HepG2 (cell line): ENCODE measurements at regions not wholly inside any gene's neighbourhood (a gene's known extent, or its start where the extent isn't known, plus 50 kb on each side); places are given as distances from the start of the nearest gene placed in this dataset.

Source experiments
- ATAC-seq: fragments of 200-7000 bp; cut with Tn5 transposase; 3 replicates; pipeline ENCODE4 v1.9.1; 2020; ENCODE audit warnings: mild to moderate bottlenecking, moderate library complexity
- BruUV-seq: library from RNA; stranded (reverse); fragments of 400-500 nt; replicated peaks from 2 replicates; lab custom pipeline; 2021; lab: Mats Ljungman, UMichigan
- CTCF ChIA-PET: fragments of 300-600 bp; formaldehyde crosslinking; extraction: SDS; loops from one replicate; lab custom pipeline; 2021; ENCODE audit warnings: low total read pairs, inconsistent platforms, low intra/inter-chr PET ratio; lab: Yijun Ruan, JAX
- POLR2A ChIA-PET: fragments of 350-600 bp; sonication (Branson Sonifier 250); formaldehyde crosslinking; loops from one replicate; lab custom pipeline; 2020; ENCODE audit warnings: antibody characterized with exemption, inconsistent platforms; lab: Yijun Ruan, JAX
- DNase-seq: peaks from one replicate; pipeline ENCODE4 v3.0.0-alpha.2; 2015; ENCODE audit warnings: low spot score
- FAIRE-seq: peaks from 3 replicates; lab custom pipeline; 2011; peaks lifted over from hg19 to GRCh38; lab: Jason Lieb, UNC
- H2AFZ ChIP-seq: one replicate; pipeline ENCODE4 v1.6.1; 2011; ENCODE audit warnings: low read length, inconsistent platforms
- H3K27ac ChIP-seq: fragments of 300-600 bp; 3 replicates; pipeline ENCODE4 v1.8.0; 2011; ENCODE audit warnings: mixed run types, mild to moderate bottlenecking, mixed read lengths, low read length, inconsistent platforms; ENCODE audit not compliant: insufficient read depth; ENCODE audit errors: extremely low read length
- H3K27me3 ChIP-seq, 2 experiments: fragments of 200-600 bp in 1 of 2; 2 replicates in 1 of 2; 3 replicates in 1 of 2; pipeline versions ENCODE4 v1.6.0 to v1.8.0; 2011; ENCODE audit warnings: low read length in 2 of 2, mild to moderate bottlenecking in 2 of 2, moderate library complexity in 2 of 2, inconsistent platforms in 1 of 2; ENCODE audit not compliant: insufficient read depth in 2 of 2, control insufficient read depth in 1 of 2
- H3K36me3 ChIP-seq, 2 experiments: fragments of 200-600 bp in 1 of 2; replicated peaks in 1 of 2; 2 replicates in 1 of 2; 3 replicates in 1 of 2; pipeline versions ENCODE4 v1.5.1 to v1.8.0; 2011; ENCODE audit warnings: low read length in 2 of 2, inconsistent platforms in 1 of 2; ENCODE audit not compliant: insufficient read depth in 2 of 2, control insufficient read depth in 1 of 2
- H3K4me1 ChIP-seq: 2 replicates; pipeline ENCODE4 v1.5.1; 2012; ENCODE audit warnings: low read length, inconsistent platforms; ENCODE audit not compliant: insufficient read depth
- H3K4me2 ChIP-seq: 2 replicates; pipeline ENCODE4 v1.6.0; 2011; ENCODE audit warnings: low read depth, low read length, inconsistent platforms
- H3K4me3 ChIP-seq, 3 experiments: fragments of 200-600 bp in 1 of 3; sonication (generic), shearing (Covaris generic) in 1 of 3; replicated peaks in 1 of 3; 2 replicates each; pipeline ENCODE4 v1.5.1; 2011 to 2016; ENCODE audit warnings: low read length in 3 of 3, inconsistent platforms in 2 of 3, low read depth in 2 of 3, mild to moderate bottlenecking in 2 of 3, control low read depth in 1 of 3, mixed read lengths in 1 of 3; ENCODE audit not compliant: insufficient read depth in 1 of 3
- H3K79me2 ChIP-seq: one replicate; pipeline ENCODE4 v1.6.1; 2011; ENCODE audit warnings: low read length, inconsistent platforms; ENCODE audit not compliant: insufficient read depth
- H3K9ac ChIP-seq: 2 replicates; pipeline ENCODE4 v1.6.0; 2011; ENCODE audit warnings: mild to moderate bottlenecking, low read depth, low read length, inconsistent platforms; ENCODE audit not compliant: insufficient read depth
- H3K9me3 ChIP-seq: 2 replicates; pipeline ENCODE4 v1.5.1; 2012; ENCODE audit warnings: mild to moderate bottlenecking, low read length
- H4K20me1 ChIP-seq: 2 replicates; pipeline ENCODE4 v1.6.0; 2011; ENCODE audit warnings: inconsistent platforms, mild to moderate bottlenecking, low read length, moderate library complexity; ENCODE audit not compliant: insufficient read depth
- AGO2 ChIP-seq: fragments of 200-400 bp; formaldehyde crosslinking; optimal IDR thresholded peaks from 2 replicates; pipeline ENCODE3; 2017; ENCODE audit warnings: mild to moderate bottlenecking, low read depth, low read length, moderate library complexity
- CHD2 ChIP-seq: IDR thresholded peaks from 2 replicates; pipeline ENCODE4 v1.6.1; 2011; ENCODE audit warnings: low read depth, low read length, improper control_type of control experiment
- NKX3-1 ChIP-seq: sonication (generic); formaldehyde crosslinking; IDR thresholded peaks from 2 replicates; pipeline ENCODE4 v1.5.0; 2020; ENCODE audit warnings: missing genetic modification reagents
- ZBED4 ChIP-seq: sonication (generic); formaldehyde crosslinking; IDR thresholded peaks from 2 replicates; pipeline ENCODE4 v1.4.0; 2020; ENCODE audit warnings: missing genetic modification reagents, borderline replicate concordance
- ZFP91 ChIP-seq: sonication (generic); formaldehyde crosslinking; IDR thresholded peaks from 2 replicates; pipeline ENCODE4 v1.9.0; 2022; ENCODE audit warnings: missing genetic modification reagents, mild to moderate bottlenecking, borderline replicate concordance
- ZNF3 ChIP-seq: IDR thresholded peaks from 2 replicates; pipeline ENCODE4 v1.7.0; 2017; ENCODE audit warnings: inconsistent platforms
- ZNF639 ChIP-seq: conservative IDR thresholded peaks from 2 replicates; pipeline ENCODE4 v1.6.1; 2018; ENCODE audit warnings: missing genetic modification reagents
- WGBS: methylation state at CpG from one replicate; pipeline ENCODE4 v1.1.6; 2017; ENCODE audit warnings: low lambda C conversion rate; 5-methylcytosine and 5-hydroxymethylcytosine counted together
- in situ Hi-C: cut with HindIII; loops from 2 replicates; pipeline ENCODE4 v1.10.0; 2017; ENCODE audit warnings: low pct_unique_long_range_greater_than_20kb; ENCODE audit not compliant: extremely low pct_ligation_motif_present
- intact Hi-C: fragments of 100-400 bp; cut with micrococcal nuclease; formaldehyde crosslinking; loops from one replicate; pipeline ENCODE4 v1.10.0; 2022; ENCODE audit not compliant: unreplicated experiment

- peaks cover 6 to 30% of the 10 kb centered on the region in 2 experiments; a peak in 4 of 5 replicates for H3K27me3 ChIP-seq
- CTCF ChIA-PET, result no interaction called here
These were observed 425.0 kb upstream of the ID2 start for GRCh38 chr2:8256905-8257304.

More at GRCh38 chr2:8256905-8257304, 425.0 kb upstream of the ID2 start:
- H3K9ac ChIP-seq, result no peak overlapping the region
- no peaks in the 10 kb centered on the region for H4K20me1 ChIP-seq
- BruUV-seq, result no TSS peak
- H3K4me1 ChIP-seq, result no peaks in the 10 kb centered on the region; the same call in 1 of the 2 replicates
- TF ChIP-seq ZFP91 (CRISPR knock-in tag) (no peak), CHD2 (no peak), ZBED4 (no peak), ZNF3 (CRISPR knock-in tag) (no peak), AGO2 (no peak), NKX3-1 (CRISPR knock-in tag) (no peak), ZNF639 (CRISPR knock-in tag) (no peak)
- POLR2A ChIA-PET, result no interaction called here
- WGBS, result 51% methylated on average over 6 of the region's 6 CpGs
- no peak overlapping the region for H3K4me3 ChIP-seq
- FAIRE-seq (no peak), ATAC-seq (no peak), DNase-seq (no peak)
- H3K4me2 ChIP-seq, result no peak overlapping the region
- H3K36me3 ChIP-seq, result no peaks in the 10 kb centered on the region
- in situ Hi-C loops, result no loop called here
- no peak overlapping the region for H2AFZ ChIP-seq
- H3K27ac ChIP-seq, result no peak overlapping the region
- H3K79me2 ChIP-seq, result no peaks in the 10 kb centered on the region
- no peaks in the 10 kb centered on the region for H3K9me3 ChIP-seq
- intact Hi-C loops, result no loop called here
